Activated T-helper 9 cell treated with anti-CD3 and anti-CD28 coated beads, Interleukin-2, amount 50 U/mL, for 16 hours (primary cell): ENCODE measurements at regions not wholly inside any gene's neighbourhood (a gene's known extent, or its start where the extent isn't known, plus 50 kb on each side); places are given as distances from the start of the nearest gene placed in this dataset.
"Not testable (repeated sequence)": the region's sequence is repeated elsewhere in the genome, so short reads cannot be mapped to it uniquely, and the experiment has no call there.

Source experiments
- DNase-seq: peaks from one replicate; pipeline ENCODE4 v3.0.0-alpha.2; 2020; ENCODE audit warnings: low read depth

DNA sequence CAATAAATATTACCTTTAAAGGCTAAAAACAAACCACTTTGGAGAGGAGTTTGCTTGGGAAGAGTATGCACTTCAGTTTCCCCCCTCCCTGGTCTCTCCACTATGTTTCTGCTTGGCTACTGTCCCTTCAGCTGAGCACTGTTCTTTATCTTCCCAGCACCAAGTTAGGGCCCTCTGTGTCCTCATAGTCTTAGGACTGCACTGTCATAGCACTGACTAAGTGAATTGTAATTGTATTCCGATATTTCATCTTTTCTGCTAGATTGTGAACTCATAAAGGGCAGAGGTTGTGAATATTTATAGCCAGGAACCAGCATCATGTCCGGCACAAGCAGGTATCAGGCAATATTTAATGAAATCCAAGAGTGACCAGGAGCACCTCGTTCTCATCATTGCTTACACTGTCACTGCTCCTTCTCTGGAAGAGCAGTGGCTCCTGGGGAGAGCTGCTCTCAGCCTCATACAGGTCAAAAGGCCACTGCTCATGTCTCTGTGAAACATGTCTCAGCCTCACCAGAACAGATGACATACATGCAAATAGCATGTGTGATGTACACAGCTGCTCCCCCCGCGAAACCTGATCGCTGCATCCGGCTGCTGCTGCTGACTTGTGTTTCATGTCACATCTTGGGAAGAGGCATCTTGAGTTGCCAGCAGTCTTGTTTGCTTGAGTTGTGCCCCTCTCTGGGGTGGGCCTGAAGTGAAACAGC lies 279.7 kb upstream of the MSX2 start:
- DNase-seq = no peak

DNA sequence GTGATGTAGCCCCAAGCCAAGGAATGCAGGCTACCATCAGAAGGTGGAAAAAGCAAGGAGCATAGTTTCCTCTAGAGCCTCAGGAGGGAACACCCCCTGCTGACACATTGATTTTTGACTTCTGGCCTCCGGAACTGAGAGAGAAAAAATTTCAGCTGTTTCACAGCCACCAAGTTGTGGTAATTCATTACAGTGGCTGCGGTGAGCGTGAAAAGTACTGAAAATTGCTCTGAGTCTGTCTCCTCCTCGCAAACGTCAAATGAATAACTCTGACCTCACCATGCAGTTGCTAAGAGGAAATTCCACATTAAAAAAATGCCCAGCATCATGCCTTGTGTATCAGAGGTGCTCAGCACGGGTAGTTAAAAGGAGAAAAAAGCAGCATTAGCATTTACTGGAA lies 277.9 kb upstream of the MSX2 start:
- no peak for DNase-seq

- DNase-seq = no peak
Measured at GRCh38 chr5:174446988-174447387, 277.4 kb upstream of the MSX2 start.

- no peak for DNase-seq
Measured at GRCh38 chr5:174448041-174448440, 276.3 kb upstream of the MSX2 start.

DNA sequence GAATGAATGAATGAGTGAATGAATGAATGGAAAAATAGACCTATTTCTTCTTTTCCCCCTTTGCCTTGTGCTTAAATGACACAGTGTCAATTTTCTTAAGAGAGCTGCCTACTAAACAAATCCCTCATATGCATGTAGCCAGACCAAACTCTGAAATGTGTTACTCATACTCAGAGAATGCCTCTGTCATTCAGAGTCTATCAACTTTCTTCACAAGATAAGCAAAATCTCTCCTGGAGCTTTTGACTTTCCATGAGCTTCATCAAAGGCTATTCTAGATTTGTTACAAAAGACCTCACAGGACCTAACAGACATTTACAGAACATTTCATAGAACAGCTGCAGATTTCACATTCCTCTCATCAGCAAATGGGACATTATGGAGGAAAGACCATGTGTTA lies 275.7 kb upstream of the MSX2 start:
- no peak for DNase-seq

DNA sequence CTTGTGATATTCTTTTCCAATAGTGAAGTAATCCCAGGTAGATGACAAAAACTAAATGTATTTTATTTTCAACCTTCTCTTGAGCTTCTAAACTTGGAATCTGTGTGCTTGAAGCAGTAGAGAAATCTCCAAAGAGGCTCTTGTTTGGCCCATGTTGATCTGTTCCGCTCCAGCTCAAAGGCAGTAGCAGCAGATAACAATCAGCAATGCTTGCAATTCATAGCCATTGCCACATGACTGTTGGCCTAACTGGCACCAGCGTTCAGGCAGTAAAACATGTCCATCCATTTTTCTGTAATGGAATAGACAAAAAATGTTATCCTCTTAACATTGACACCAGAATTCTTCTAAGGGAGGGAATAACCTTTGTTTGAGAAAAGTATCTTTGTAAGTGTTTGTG lies 270.7 kb upstream of the MSX2 start:
- no peak for DNase-seq

GRCh38 chr5:174454464-174454863 lies 269.9 kb upstream of the MSX2 start:
- no peak for DNase-seq

DNA sequence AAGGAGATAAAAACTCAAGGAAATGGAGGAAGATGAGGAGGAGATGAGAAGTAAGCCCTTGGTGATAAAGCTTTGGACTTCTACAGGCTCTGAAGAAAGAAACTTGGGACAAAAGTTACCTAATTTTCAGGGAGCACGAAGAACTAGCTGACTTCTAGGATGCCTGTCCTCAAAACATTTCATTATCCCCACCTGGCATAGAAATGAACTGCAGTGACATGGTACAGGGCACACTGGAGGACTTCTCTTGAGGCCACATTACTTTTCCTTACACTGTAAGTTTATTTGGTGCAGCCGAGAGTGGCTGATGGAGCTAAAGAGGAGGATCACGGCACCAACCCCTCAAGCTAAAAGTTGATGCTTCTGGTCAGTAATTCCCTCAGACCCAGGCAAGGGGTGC lies 269.5 kb upstream of the MSX2 start:
- no peak for DNase-seq

- no peak for DNase-seq
Measured at GRCh38 chr5:174455301-174455700, 269.1 kb upstream of the MSX2 start.

DNA sequence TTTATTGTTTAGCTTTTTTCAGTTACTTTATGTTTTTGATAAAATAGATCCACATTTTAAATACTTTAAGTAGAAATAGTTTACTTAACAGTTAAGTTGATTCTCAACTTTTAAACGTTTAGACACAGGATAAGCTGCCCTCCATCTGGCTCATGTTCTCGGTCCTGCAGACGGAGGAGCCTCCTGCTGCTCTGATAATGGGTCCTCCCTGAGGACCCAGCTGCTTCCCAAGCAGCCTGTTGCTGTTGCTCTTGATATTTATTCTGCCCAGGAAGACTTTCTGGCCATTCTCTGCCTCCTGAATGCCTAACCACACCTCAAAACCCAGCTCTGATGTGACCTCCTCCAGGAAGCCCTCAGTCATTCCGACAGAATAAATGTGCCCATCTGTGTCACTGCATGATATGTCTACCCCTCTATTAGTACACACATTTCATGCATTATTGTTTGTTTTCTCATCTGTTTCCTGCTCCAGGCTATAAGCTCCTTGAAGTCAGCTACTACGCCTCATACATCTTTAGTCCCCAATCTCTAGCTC lies 267.2 kb upstream of the MSX2 start:
- no peak for DNase-seq

DNA sequence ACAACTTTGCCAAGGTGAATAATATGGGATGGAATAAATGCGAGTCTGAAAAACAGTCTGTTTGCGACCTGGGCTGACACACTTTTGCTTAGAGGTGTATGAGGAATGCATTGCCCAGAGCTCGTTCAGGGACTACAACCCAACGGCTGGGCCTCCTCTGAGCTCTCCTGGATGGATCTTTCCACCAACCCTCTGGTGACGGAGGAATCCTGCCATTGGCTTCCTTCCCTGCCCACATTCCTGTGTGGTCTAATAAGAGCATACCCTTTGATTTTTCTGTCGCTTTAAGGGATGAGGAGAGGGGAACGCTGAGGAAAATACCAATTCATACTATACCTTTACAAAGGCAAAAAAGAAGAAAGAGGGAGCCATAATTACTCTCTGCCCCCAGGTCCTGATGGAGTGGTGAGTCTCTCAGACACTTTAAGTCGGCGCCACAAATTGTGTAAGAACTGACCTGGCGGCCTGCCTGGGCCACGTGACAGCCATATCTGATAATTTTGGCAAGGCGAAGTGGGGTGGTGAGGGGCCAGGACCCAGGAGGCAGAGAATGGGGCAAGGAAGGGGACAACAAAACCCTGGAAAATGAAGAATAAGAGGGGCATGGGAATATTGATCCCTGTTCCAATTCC lies 265.2 kb upstream of the MSX2 start:
- no peak for DNase-seq

DNA sequence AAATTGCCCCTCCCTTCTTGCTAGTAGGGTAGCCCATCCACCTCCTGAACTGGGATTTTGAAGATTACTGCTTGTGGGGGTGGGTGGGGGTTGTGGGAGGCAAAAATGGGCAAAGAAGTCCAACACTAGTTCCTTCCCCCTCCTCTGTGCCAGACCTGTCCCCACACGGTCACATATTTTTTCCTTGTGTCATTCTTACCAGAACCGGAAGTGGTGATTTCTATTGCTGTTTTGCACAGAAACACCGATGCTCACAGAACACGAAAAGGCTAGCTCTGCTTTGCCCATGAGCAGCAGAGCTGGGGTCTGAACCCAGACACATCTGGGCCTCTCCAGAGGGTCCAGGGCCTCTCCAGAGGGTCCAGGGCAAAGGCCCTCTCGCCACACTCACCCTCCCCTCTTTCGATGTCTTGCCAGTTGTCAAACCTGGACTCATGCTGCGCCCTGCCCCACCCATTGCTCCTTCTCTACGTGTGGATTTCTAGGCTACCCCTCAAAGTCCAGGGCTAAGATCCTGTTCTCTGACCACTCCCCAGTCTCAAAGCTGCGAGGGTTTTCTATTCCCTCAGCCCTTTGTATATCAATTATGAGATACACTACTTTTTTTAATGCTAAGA lies 264.4 kb upstream of the MSX2 start:
- no peak for DNase-seq

GRCh38 chr5:174462129-174462528 lies 262.3 kb upstream of the MSX2 start:
- DNase-seq = no peak

GRCh38 chr5:174464504-174465165 lies 259.7 kb upstream of the MSX2 start:
- no peak for DNase-seq

GRCh38 chr5:174471528-174471927 lies 252.9 kb upstream of the MSX2 start:
- DNase-seq = not testable (repeated sequence)

DNA sequence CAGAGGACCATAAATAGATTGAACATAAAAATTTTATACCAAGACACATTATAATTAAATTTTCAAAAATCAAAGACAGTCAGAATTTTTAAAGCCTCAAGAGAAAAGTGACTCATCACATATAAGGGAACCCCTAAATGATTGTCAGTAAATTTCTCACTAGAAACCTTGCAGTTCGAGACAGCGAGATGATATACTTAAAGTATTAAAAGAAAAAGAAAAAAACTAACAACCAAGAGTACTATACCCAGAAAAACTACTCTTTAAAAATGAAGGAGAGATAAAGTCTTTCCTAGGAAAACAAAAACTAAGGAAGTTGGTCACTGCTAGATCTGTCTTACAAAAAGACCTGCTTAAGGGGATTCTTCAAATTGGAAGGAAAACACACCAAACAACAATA lies 251.4 kb upstream of the MSX2 start:
- no peak for DNase-seq

DNA sequence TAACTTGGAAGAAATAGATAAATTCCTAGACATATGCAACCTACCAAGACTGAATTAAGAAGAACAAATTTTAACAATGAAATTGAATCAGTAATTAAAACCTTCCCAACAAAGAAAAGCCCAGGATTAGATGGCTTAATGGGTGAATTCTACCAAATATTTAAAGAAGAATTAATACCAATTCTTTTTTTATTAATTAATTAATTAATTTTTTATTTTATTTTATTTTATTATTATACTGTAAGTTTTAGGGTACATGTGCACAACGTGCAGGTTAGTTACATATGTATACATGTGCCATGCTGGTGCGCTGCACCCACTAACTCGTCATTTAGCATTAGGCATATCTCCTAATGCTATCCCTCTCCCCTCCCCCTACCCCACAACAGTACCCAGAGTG lies 248.4 kb upstream of the MSX2 start:
- DNase-seq = not testable (repeated sequence)

DNA sequence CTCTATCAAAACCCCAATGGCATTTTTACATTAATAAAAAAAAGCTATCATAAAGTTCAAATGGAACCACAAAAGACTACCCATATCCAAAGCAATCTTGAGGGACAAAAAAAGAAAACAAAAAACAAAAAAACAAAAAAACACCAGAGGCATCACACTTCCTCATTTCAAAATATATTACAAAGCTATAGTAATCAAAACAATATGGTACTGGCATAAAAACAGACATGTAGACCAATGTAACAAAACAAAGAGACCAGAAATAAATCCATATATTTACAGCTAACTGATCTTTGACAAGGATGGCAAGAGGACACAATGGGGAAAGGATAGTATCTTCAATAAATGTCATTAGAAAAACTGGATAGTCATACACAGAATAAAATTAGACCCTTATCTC lies 245.1 kb upstream of the MSX2 start:
- no peak for DNase-seq

DNA sequence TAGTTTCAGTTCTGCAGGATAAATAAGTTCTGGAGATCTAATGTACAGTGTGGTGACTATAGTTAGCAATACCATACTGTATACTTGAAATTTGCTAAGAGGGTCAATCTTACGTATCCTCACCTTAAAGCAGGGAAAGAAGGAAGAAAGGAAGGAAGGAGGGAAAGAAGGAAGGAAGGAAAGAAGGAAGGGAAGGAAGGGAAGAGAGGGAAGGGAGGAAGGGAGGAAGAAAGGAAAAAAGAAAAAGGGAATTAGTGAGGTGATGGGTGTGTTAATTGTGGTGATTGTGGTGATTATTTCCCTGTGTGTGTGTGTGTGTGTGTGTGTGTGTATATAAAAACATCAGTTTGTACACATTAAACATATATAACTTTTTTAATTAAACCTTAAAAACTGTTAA lies 242.6 kb upstream of the MSX2 start:
- no peak for DNase-seq

DNA sequence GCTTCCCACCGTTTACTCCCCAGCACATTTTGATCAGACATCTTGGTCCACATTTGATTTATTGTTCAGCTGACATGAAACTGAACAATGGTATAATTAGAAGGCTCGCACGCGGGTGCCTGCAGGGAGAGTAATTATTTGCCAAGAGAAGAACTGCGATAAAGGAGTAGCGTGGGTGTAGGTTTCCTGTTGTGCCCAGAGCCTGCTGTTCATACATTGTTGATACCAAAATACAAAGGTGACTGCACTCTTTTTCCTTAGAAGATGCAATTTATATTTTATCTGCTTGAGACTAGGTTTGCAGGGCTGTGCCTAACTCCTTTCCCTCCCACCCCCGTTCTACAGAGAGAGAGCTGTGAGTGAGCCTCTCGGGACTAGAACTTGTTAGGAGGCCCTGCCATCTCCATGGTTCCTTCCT lies 241.8 kb upstream of the MSX2 start:
- no peak for DNase-seq

GRCh38 chr5:174483411-174483810 lies 241.0 kb upstream of the MSX2 start:
- DNase-seq = no peak

- DNase-seq = no peak
Measured at GRCh38 chr5:174489215-174489614, 235.2 kb upstream of the MSX2 start.
